ENCODE measurements at regions not wholly inside any gene's neighbourhood (a gene's known extent, or its start where the extent isn't known, plus 50 kb on each side); places are given as distances from the start of the nearest gene placed in this dataset.

DNA sequence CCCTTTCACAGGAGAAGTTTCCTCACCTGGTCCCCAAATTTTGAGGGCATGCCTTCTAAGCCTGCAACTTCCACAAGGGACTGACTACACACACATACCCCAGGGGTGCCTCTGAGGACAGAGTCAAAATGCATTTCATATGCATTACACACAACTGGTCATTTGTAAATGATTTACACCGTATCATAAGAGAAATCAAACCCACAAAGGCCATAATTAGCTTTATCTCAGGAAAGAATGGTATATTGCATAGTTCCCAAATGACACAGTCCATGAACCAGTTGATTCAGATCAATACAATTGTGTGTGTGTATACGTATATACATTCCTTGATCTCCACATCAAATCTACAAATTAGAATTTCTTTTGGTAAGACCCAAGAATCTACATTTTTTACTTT is 203.3 kb upstream of the PRDM1 start:
- H3K4me1 Mint-ChIP-seq (ENCODE audit: low read depth, unreplicated experiment) = no peaks in the 10 kb centered on the region
- Histone ChIP-seq H3K27me3 (ENCODE audit: insufficient read depth, low read length) (peaks cover 2% of the 10 kb centered on the region), H4K20me1 (ENCODE audit: insufficient read depth, low read length) (no peaks in the 10 kb centered on the region), H3K9me3 (ENCODE audit: insufficient read depth, low read depth, low read length) (no peaks in the 10 kb centered on the region), H3K4me2 (ENCODE audit: low read length) (no peak overlapping the region), H3K79me2 (ENCODE audit: insufficient read depth, low read length) (no peaks in the 10 kb centered on the region), H3K9ac (ENCODE audit: low read length) (no peak overlapping the region), H3K27ac (ENCODE audit: low read depth, low read length) (no peak overlapping the region), H2AFZ (ENCODE audit: low read depth, low read length) (no peak overlapping the region), H3K4me3 (ENCODE audit: insufficient read depth, low read depth, low read length) (no peak overlapping the region), H3K36me3 (ENCODE audit: insufficient read depth, low read length) (no peaks in the 10 kb centered on the region), H3K4me1 (ENCODE audit: insufficient read depth, low read length) (no peaks in the 10 kb centered on the region)
- DNase-seq (ENCODE audit: low read depth) (peak; percentile 39), FAIRE-seq (no peak)
- H3K27me3 Mint-ChIP-seq (ENCODE audit: low read depth, unreplicated experiment) = peaks cover 8% of the 10 kb centered on the region
- TF ChIP-seq, protein P1, sequence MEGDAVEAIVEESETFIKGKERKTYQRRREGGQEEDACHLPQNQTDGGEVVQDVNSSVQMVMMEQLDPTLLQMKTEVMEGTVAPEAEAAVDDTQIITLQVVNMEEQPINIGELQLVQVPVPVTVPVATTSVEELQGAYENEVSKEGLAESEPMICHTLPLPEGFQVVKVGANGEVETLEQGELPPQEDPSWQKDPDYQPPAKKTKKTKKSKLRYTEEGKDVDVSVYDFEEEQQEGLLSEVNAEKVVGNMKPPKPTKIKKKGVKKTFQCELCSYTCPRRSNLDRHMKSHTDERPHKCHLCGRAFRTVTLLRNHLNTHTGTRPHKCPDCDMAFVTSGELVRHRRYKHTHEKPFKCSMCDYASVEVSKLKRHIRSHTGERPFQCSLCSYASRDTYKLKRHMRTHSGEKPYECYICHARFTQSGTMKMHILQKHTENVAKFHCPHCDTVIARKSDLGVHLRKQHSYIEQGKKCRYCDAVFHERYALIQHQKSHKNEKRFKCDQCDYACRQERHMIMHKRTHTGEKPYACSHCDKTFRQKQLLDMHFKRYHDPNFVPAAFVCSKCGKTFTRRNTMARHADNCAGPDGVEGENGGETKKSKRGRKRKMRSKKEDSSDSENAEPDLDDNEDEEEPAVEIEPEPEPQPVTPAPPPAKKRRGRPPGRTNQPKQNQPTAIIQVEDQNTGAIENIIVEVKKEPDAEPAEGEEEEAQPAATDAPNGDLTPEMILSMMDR (IDR thresholded peaks at IDR 0.05; ENCODE audit: insufficient read depth, low read depth, low read length) = no peak
- no peak for TF ChIP-seq EZH2 (IDR thresholded peaks at IDR 0.05; ENCODE audit: insufficient read depth, low read length)
- H3K9me3 Mint-ChIP-seq (ENCODE audit: unreplicated experiment) = no peaks in the 10 kb centered on the region
- H3K36me3 Mint-ChIP-seq (ENCODE audit: low read depth, unreplicated experiment) = no peaks in the 10 kb centered on the region
- no peak overlapping the region for H3K4me3 Mint-ChIP-seq (ENCODE audit: unreplicated experiment)
- H3K27ac Mint-ChIP-seq (ENCODE audit: unreplicated experiment) = no peak overlapping the region

DNA sequence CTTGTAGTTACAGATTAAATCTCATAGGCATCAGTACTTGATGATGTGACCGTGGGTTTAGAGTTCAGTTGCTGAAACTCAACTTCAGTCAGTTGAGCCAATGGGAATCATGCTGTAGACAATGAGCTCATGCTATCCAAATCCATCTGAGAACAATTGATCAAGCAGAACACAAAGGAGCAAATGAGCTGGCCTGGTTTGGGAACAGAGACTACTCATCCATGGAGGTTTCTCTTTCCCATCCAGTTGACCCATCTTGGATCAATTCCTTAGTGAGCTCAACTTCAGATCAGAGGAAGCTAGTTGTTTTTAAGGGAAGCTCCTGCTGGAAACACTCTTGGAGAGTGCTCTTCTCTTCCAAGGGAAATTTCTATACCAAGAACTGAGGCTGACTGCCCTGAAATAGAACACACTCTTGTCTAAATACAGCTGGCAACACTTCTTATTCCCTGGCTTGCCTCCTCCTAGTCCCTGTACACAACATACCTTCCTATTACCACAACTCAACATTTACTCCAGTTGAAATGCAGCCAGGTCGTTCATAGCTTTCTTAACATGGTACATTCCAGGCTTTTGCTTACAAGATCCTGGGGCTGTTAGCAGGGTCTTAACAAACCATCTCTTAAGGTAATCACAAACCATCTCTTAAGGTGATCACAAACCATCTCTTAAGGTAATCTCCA is 203.9 kb upstream of the PRDM1 start:
- Mint-ChIP-seq H3K4me3 (ENCODE audit: unreplicated experiment) (no peak overlapping the region), H3K27ac (ENCODE audit: unreplicated experiment) (no peak overlapping the region), H3K4me1 (ENCODE audit: low read depth, unreplicated experiment) (no peaks in the 10 kb centered on the region), H3K27me3 (ENCODE audit: low read depth, unreplicated experiment) (peaks cover 8% of the 10 kb centered on the region), H3K36me3 (ENCODE audit: low read depth, unreplicated experiment) (no peaks in the 10 kb centered on the region), H3K9me3 (ENCODE audit: unreplicated experiment) (no peaks in the 10 kb centered on the region)
- no peak overlapping the region for H2AFZ ChIP-seq (ENCODE audit: low read depth, low read length)
- no peak overlapping the region for H3K4me3 ChIP-seq (ENCODE audit: insufficient read depth, low read depth, low read length)
- H3K27me3 ChIP-seq (ENCODE audit: insufficient read depth, low read length) = peaks cover 2% of the 10 kb centered on the region
- H3K36me3 ChIP-seq (ENCODE audit: insufficient read depth, low read length) = no peaks in the 10 kb centered on the region
- no peaks in the 10 kb centered on the region for H3K9me3 ChIP-seq (ENCODE audit: insufficient read depth, low read depth, low read length)
- H4K20me1 ChIP-seq (ENCODE audit: insufficient read depth, low read length) = no peaks in the 10 kb centered on the region
- no peaks in the 10 kb centered on the region for H3K79me2 ChIP-seq (ENCODE audit: insufficient read depth, low read length)
- TF ChIP-seq EZH2 (IDR thresholded peaks at IDR 0.05; ENCODE audit: insufficient read depth, low read length) = no peak
- TF ChIP-seq, protein P1 (IDR thresholded peaks at IDR 0.05; ENCODE audit: insufficient read depth, low read depth, low read length) = no peak
- DNase-seq (ENCODE audit: low read depth) (peak; percentile 41), FAIRE-seq (no peak)
- no peak overlapping the region for H3K9ac ChIP-seq (ENCODE audit: low read length)
- H3K4me1 ChIP-seq (ENCODE audit: insufficient read depth, low read length) = no peaks in the 10 kb centered on the region
- no peak overlapping the region for H3K27ac ChIP-seq (ENCODE audit: low read depth, low read length)
- no peak overlapping the region for H3K4me2 ChIP-seq (ENCODE audit: low read length)

DNA sequence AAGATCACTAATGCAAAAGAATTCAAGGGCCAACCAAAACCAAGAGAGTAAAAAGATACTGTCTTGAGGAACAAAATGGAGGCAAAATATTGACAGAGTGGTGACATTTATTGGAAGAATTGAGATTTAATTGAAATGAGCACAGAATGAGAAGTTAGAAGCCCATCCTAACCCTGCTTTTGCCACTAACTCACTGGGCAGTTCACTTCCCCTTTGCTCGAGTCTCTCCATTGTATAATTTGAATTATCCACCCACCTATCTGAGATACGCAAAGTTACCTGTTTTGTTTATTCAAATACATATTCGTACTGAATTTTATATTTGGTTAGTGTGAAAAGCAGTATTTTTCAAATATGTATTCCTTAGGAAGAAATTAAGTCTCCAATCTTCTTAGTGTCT is 204.5 kb upstream of the PRDM1 start:
- DNase-seq (ENCODE audit: low read depth) (no peak), FAIRE-seq (no peak)
- no peaks in the 10 kb centered on the region for H3K4me1 ChIP-seq (ENCODE audit: insufficient read depth, low read length)
- Mint-ChIP-seq H3K4me1 (ENCODE audit: low read depth, unreplicated experiment) (no peaks in the 10 kb centered on the region), H3K36me3 (ENCODE audit: low read depth, unreplicated experiment) (no peaks in the 10 kb centered on the region), H3K9me3 (ENCODE audit: unreplicated experiment) (peaks cover 3% of the 10 kb centered on the region), H3K27me3 (ENCODE audit: low read depth, unreplicated experiment) (peaks cover 8% of the 10 kb centered on the region), H3K27ac (ENCODE audit: unreplicated experiment) (no peak overlapping the region), H3K4me3 (ENCODE audit: unreplicated experiment) (no peak overlapping the region)
- no peaks in the 10 kb centered on the region for H3K36me3 ChIP-seq (ENCODE audit: insufficient read depth, low read length)
- no peaks in the 10 kb centered on the region for H4K20me1 ChIP-seq (ENCODE audit: insufficient read depth, low read length)
- H3K27me3 ChIP-seq (ENCODE audit: insufficient read depth, low read length) = peaks cover 2% of the 10 kb centered on the region
- H3K9me3 ChIP-seq (ENCODE audit: insufficient read depth, low read depth, low read length) = no peaks in the 10 kb centered on the region
- TF ChIP-seq EZH2 (IDR thresholded peaks at IDR 0.05; ENCODE audit: insufficient read depth, low read length) = no peak
- TF ChIP-seq, protein P1 (IDR thresholded peaks at IDR 0.05; ENCODE audit: insufficient read depth, low read depth, low read length) = no peak
- no peak overlapping the region for H3K27ac ChIP-seq (ENCODE audit: low read depth, low read length)
- H3K4me2 ChIP-seq (ENCODE audit: low read length) = no peak overlapping the region
- no peak overlapping the region for H2AFZ ChIP-seq (ENCODE audit: low read depth, low read length)
- H3K79me2 ChIP-seq (ENCODE audit: insufficient read depth, low read length) = no peaks in the 10 kb centered on the region
- no peak overlapping the region for H3K9ac ChIP-seq (ENCODE audit: low read length)
- no peak overlapping the region for H3K4me3 ChIP-seq (ENCODE audit: insufficient read depth, low read depth, low read length)
